HCT116 (cell line): ENCODE measurements at regions not wholly inside any gene's neighbourhood (a gene's known extent, or its start where the extent isn't known, plus 50 kb on each side); places are given as distances from the start of the nearest gene placed in this dataset.

ENCODE experiments used
- ATAC-seq: fragments of 200-7000 bp; cut with Tn5 transposase; 2 replicates; pipeline ENCODE4 v1.9.1; 2020; ENCODE audit warnings: mild to moderate bottlenecking, moderate library complexity
- BruUV-seq: library from RNA; stranded (reverse); fragments of 400-500 nt; replicated peaks from 2 replicates; lab custom pipeline; 2021; lab: Mats Ljungman, UMichigan
- CTCF ChIA-PET: fragments of 300-600 bp; sonication (Branson Sonifier 250); formaldehyde crosslinking; loops from one replicate; lab custom pipeline; 2021; ENCODE audit warnings: antibody characterized with exemption; lab: Charles Lee
- POLR2A ChIA-PET: fragments of 300-600, 350-600 bp; sonication (Branson Sonifier 250); formaldehyde crosslinking; loops from one replicate; lab custom pipeline; 2021; ENCODE audit warnings: antibody characterized with exemption; lab: Charles Lee
- RAD21 ChIA-PET, 2 experiments: fragments of 300-600 bp; sonication (Branson Sonifier 250); formaldehyde crosslinking; loops; one replicate each; lab custom pipeline; 2023; ENCODE audit warnings: low total read pairs in 2 of 2; ENCODE audit not compliant: uncharacterized antibody in 2 of 2, unreplicated experiment in 2 of 2, low non-redundant PET in 1 of 2; lab: Charles Lee
- DNase-seq: peaks from one replicate; pipeline ENCODE4 v3.0.0-alpha.2; 2010; ENCODE audit warnings: low read depth, low spot score
- H2AFZ ChIP-seq: fragments of 200-600 bp; shearing (Covaris generic), sonication (generic); 2 replicates; pipeline ENCODE4 v1.6.1; 2017; ENCODE audit warnings: low read depth, mixed run types, mixed read lengths, antibody characterized with exemption, low read length; ENCODE audit not compliant: poor library complexity, severe bottlenecking
- H3K27ac ChIP-seq: 2 replicates; pipeline ENCODE4 v1.5.1; 2012; ENCODE audit warnings: low read depth, low read length
- H3K27me3 ChIP-seq: fragments of 200-600 bp; sonication (generic); 2 replicates; pipeline ENCODE4 v1.6.1; 2016; ENCODE audit warnings: mixed run types, low read length, mixed read lengths; ENCODE audit not compliant: insufficient read depth
- H3K36me3 ChIP-seq, 2 experiments: fragments of 200-500 bp in 1 of 2; fragments of 200-600 bp in 1 of 2; sonication (Bioruptor generic) in 1 of 2; sonication (generic) in 1 of 2; 2 replicates each; pipeline versions ENCODE4 v1.5.1 to v1.6.1; 2014 to 2016; ENCODE audit warnings: low read length in 2 of 2, inconsistent platforms in 1 of 2, mixed read lengths in 1 of 2, mixed run types in 1 of 2; ENCODE audit not compliant: insufficient read depth in 2 of 2, control insufficient read depth in 1 of 2
- H3K4me1 ChIP-seq, 2 experiments: fragments of 200-600 bp in 1 of 2; sonication (generic) in 1 of 2; 2 replicates each; pipeline versions ENCODE4 v1.5.1 to v1.6.1; 2012 to 2017; ENCODE audit warnings: low read length in 2 of 2, inconsistent platforms in 1 of 2, mild to moderate bottlenecking in 1 of 2, mixed read lengths in 1 of 2, mixed run types in 1 of 2, moderate library complexity in 1 of 2; ENCODE audit not compliant: insufficient read depth in 2 of 2, control insufficient read depth in 1 of 2
- H3K4me2 ChIP-seq: fragments of 200-600 bp; sonication (generic); 2 replicates; pipeline ENCODE4 v1.6.1; 2017; ENCODE audit warnings: mixed run types, low read length, mixed read lengths
- H3K4me3 ChIP-seq, 2 experiments: fragments of 200-600 bp in 1 of 2; sonication (generic) in 1 of 2; replicated peaks in 1 of 2; 2 replicates each; pipeline ENCODE4 v1.5.1; 2011 to 2016; ENCODE audit warnings: low read length in 2 of 2, control low read depth in 1 of 2, low read depth in 1 of 2, mild to moderate bottlenecking in 1 of 2, mixed read lengths in 1 of 2, mixed run types in 1 of 2
- H3K79me2 ChIP-seq: fragments of 200-600 bp; sonication (generic); 2 replicates; pipeline ENCODE4 v1.6.1; 2017; ENCODE audit warnings: mild to moderate bottlenecking, mixed run types, low read length, moderate library complexity, mixed read lengths; ENCODE audit not compliant: insufficient read depth
- H3K9ac ChIP-seq: fragments of 200-600 bp; sonication (generic); 2 replicates; pipeline ENCODE4 v1.6.1; 2016; ENCODE audit warnings: low read length, mixed read lengths
- H3K9me2 ChIP-seq: fragments of 200-600 bp; sonication (generic), shearing (Covaris generic); 2 replicates; pipeline ENCODE4 v1.6.1; 2017; ENCODE audit warnings: mixed run types, mild to moderate bottlenecking, moderate library complexity; ENCODE audit not compliant: insufficient read depth
- H3K9me3 ChIP-seq, 2 experiments: fragments of 200-500 bp in 1 of 2; fragments of 200-600 bp in 1 of 2; sonication (Bioruptor generic) in 1 of 2; sonication (generic) in 1 of 2; 2 replicates each; pipeline ENCODE4 v1.6.1; 2014 to 2017; ENCODE audit warnings: low read length in 2 of 2, mixed read lengths in 2 of 2, inconsistent platforms in 1 of 2, low read depth in 1 of 2, mild to moderate bottlenecking in 1 of 2, mixed run types in 1 of 2, moderate library complexity in 1 of 2; ENCODE audit not compliant: control insufficient read depth in 1 of 2, insufficient read depth in 1 of 2
- H4K20me1 ChIP-seq: fragments of 200-600 bp; sonication (generic), shearing (Covaris generic); 2 replicates; pipeline ENCODE4 v1.6.1; 2017; ENCODE audit warnings: mixed run types, mild to moderate bottlenecking, moderate library complexity; ENCODE audit not compliant: insufficient read depth
- CBX3 ChIP-seq: IDR thresholded peaks from 2 replicates; pipeline ENCODE4 v1.6.1; 2012; ENCODE audit warnings: low read depth
- CEBPB ChIP-seq: IDR thresholded peaks from 2 replicates; pipeline ENCODE4 v1.6.1; 2012; ENCODE audit warnings: low read depth
- ELF1 ChIP-seq: IDR thresholded peaks from 2 replicates; pipeline ENCODE4 v1.6.1; 2012; ENCODE audit warnings: low read depth, borderline replicate concordance
- EZH2phosphoT487 ChIP-seq: fragments of 200-600 bp; IDR thresholded peaks from 2 replicates; pipeline ENCODE4 v1.6.1; 2018; ENCODE audit warnings: antibody characterized with exemption, borderline replicate concordance
- RAD21 ChIP-seq: IDR thresholded peaks from 2 replicates; pipeline ENCODE4 v1.6.1; 2012; ENCODE audit warnings: low read depth, mild to moderate bottlenecking
- SP1 ChIP-seq: IDR thresholded peaks from 2 replicates; pipeline ENCODE4 v1.6.1; 2012; ENCODE audit warnings: low read depth
- TCF7L2 ChIP-seq: IDR thresholded peaks from 2 replicates; pipeline ENCODE4 v1.7.0; 2011; ENCODE audit warnings: borderline replicate concordance, inconsistent platforms; ENCODE audit not compliant: insufficient read depth, insufficient read length; ENCODE audit errors: extremely low read depth
- YY1 ChIP-seq: IDR thresholded peaks from 2 replicates; pipeline ENCODE4 v1.6.1; 2011; ENCODE audit warnings: low read length, low read depth, moderate library complexity, mild to moderate bottlenecking; ENCODE audit not compliant: insufficient replicate concordance; ENCODE audit errors: extremely low read depth
- ZFX ChIP-seq: fragments of 450-650 bp; IDR thresholded peaks from 2 replicates; pipeline ENCODE4 v1.6.1; 2017
- intact Hi-C: fragments of 100-400 bp; cut with micrococcal nuclease; formaldehyde crosslinking; loops from 2 replicates; pipeline ENCODE4 v1.10.0; 2022
- TF ChIP-seq, protein P1 (sequence below): IDR thresholded peaks from 2 replicates; pipeline ENCODE4 v1.6.1; 2012
- TF ChIP-seq, protein P2 (sequence below): IDR thresholded peaks from 2 replicates; pipeline ENCODE4 v1.6.1; 2012

DNA sequence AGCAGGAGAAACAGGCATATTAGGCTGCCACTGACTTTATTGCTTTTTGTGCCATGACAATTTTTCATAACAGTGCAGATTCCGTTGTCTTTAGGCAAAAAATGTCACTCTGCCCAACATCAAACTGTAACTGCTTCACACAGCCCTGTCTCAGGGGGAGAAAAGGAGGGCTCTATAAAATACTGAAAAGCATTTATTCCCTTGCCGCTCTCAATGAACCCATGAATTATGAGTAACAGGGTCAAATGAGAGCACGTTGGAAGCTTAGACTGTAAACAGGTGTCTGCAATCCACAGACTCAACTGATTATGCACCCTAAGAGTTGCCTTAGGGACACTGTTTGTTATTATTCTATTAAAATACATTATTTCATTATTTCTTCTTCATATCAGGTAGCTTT is 292.1 kb upstream of the FMN2 start (continued):
- TF ChIP-seq RAD21 (no peak), SP1 (no peak)

DNA sequence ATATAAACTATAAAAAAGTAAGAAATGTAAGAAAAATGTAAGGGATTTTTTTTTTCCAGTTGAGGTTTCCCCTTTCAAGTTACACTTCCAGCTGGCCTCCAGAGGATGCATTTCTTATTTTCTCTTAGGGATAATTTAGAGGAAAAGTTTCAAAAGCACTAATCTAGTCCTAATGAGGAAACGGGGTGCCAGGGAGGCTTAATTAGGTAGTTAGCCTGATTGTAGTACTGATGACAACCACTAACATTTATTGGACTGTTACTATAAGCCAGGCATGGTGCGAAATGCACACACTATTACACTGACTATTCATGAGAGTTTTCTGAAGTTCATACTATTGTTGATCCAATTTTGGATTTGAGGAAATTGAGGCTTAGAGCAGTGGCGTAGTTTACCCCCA is 290.8 kb upstream of the FMN2 start:
- Histone ChIP-seq H3K9me2 (no peaks in the 10 kb centered on the region), H3K27me3 (no peaks in the 10 kb centered on the region), H3K4me1 (no peaks in the 10 kb centered on the region), H3K4me2 (no peak overlapping the region), H3K9ac (no peak overlapping the region)
- DNase-seq, result no peak
- RAD21 ChIA-PET, result no interaction called here
- no TSS peak for BruUV-seq
- no peak for TF ChIP-seq CBX3
- TF ChIP-seq RAD21, result no peak
- no peak for TF ChIP-seq YY1
- no peak for TF ChIP-seq CEBPB
- TF ChIP-seq, protein P1, sequence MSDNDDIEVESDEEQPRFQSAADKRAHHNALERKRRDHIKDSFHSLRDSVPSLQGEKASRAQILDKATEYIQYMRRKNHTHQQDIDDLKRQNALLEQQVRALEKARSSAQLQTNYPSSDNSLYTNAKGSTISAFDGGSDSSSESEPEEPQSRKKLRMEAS, result no peak
- no peak for TF ChIP-seq EZH2phosphoT487
- TF ChIP-seq, protein P2, sequence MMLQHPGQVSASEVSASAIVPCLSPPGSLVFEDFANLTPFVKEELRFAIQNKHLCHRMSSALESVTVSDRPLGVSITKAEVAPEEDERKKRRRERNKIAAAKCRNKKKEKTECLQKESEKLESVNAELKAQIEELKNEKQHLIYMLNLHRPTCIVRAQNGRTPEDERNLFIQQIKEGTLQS, result no peak
- TF ChIP-seq, all 23 proteins: peak for 0
- Histone ChIP-seq H3K9me3 (peaks cover 15 to 19% of the 10 kb centered on the region in 2 experiments; a peak in 2 of 4 replicates), H3K27ac (no peak overlapping the region), H3K36me3 (no peaks in the 10 kb centered on the region), H3K79me2 (no peaks in the 10 kb centered on the region), H3K4me3 (no peak overlapping the region), H4K20me1 (no peaks in the 10 kb centered on the region), H2AFZ (no peak overlapping the region)
- ChIA-PET CTCF (no interaction called here), POLR2A (no interaction called here)
- intact Hi-C loops, result no loop called here
- ATAC-seq, result no peak

DNA sequence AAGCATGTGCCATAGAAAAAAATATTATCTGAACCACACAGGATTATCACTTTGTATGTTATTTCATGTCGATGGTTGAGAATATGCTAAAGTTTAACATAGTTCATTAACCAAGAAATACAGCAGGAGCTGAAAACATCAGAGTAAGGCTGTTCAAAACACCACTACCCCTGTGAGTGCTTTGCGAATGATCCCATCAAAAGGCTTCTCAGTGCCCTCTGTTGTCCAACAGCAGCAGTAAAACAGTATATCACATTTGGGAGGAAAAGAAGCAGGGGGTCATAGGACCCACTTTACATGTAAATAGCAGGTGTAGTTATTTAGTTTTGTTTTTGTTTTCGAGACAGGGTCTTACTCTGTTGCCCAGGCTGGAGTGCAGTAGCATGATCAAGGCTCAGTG is 289.4 kb upstream of the FMN2 start:
- Histone ChIP-seq H3K36me3 (no peaks in the 10 kb centered on the region), H3K79me2 (no peaks in the 10 kb centered on the region), H3K9me3 (peaks cover 11 to 19% of the 10 kb centered on the region in 2 experiments; a peak in 2 of 4 replicates), H3K27me3 (no peaks in the 10 kb centered on the region), H2AFZ (no peak overlapping the region), H3K9me2 (no peaks in the 10 kb centered on the region), H3K4me1 (no peaks in the 10 kb centered on the region), H3K4me2 (no peak overlapping the region), H4K20me1 (no peaks in the 10 kb centered on the region), H3K27ac (no peak overlapping the region), H3K4me3 (no peak overlapping the region), H3K9ac (no peak overlapping the region)
- ChIA-PET POLR2A (no interaction called here), CTCF (no interaction called here), RAD21 (no interaction called here)
- no TSS peak for BruUV-seq
- ATAC-seq (no peak), DNase-seq (no peak)
- TF ChIP-seq TCF7L2 (no peak), YY1 (no peak), ZFX (no peak), ELF1 (no peak), EZH2phosphoT487 (no peak)
- TF ChIP-seq, protein P1, result no peak
- intact Hi-C loops, result no loop called here
